ENCODE measurements at regions not wholly inside any gene's neighbourhood (a gene's known extent, or its start where the extent isn't known, plus 50 kb on each side); places are given as distances from the start of the nearest gene placed in this dataset.
A peak's percentile ranks its signal among the peaks of the same experiment; 100 is the strongest.
"Not testable (repeated sequence)": the region's sequence is repeated elsewhere in the genome, so short reads cannot be mapped to it uniquely, and the experiment has no call there.

- DNase-seq: no peak
Observed at GRCh38 chrX:117653396-117653795, 463.2 kb downstream of the KLHL13 start.

GRCh38 chrX:117645639-117646038 is 471.0 kb downstream of the KLHL13 start:
- no peak for DNase-seq

GRCh38 chrX:117641913-117642656 is 474.5 kb downstream of the KLHL13 start:
- no peak for DNase-seq

GRCh38 chrX:117636826-117637225 is 479.8 kb downstream of the KLHL13 start:
- DNase-seq: no peak

GRCh38 chrX:117633277-117633676 is 483.3 kb downstream of the KLHL13 start:
- DNase-seq: no peak

- no peak for DNase-seq
Observed at GRCh38 chrX:117628381-117628780, 488.2 kb downstream of the KLHL13 start.

- DNase-seq: no peak
Observed at GRCh38 chrX:117610806-117611205, 505.8 kb downstream of the KLHL13 start.

GRCh38 chrX:117610049-117610448 is 506.6 kb downstream of the KLHL13 start:
- no peak for DNase-seq

- DNase-seq: no peak
Observed at GRCh38 chrX:117607561-117607960, 509.0 kb downstream of the KLHL13 start.

GRCh38 chrX:117606101-117606500 is 510.5 kb downstream of the KLHL13 start:
- DNase-seq: not testable (repeated sequence)

GRCh38 chrX:117570160-117570559 is 546.5 kb downstream of the KLHL13 start:
- DNase-seq: no peak

- no peak for DNase-seq
Observed at GRCh38 chrX:117568238-117568637, 548.4 kb downstream of the KLHL13 start.

- no peak for DNase-seq
Observed at GRCh38 chrX:117543885-117544284, 572.7 kb downstream of the KLHL13 start.

- DNase-seq: no peak
Observed at GRCh38 chrX:117539090-117539418, 577.6 kb downstream of the KLHL13 start.

- no peak for DNase-seq
Observed at GRCh38 chrX:117538178-117539089, 578.2 kb downstream of the KLHL13 start.

- no peak for DNase-seq
Observed at GRCh38 chrX:117532339-117532738, 584.3 kb downstream of the KLHL13 start.

GRCh38 chrX:117522725-117523700 is 593.6 kb downstream of the KLHL13 start:
- DNase-seq: no peak

- no peak for DNase-seq
Observed at GRCh38 chrX:117517994-117518393, 598.6 kb downstream of the KLHL13 start.

GRCh38 chrX:117511379-117511778 is 605.2 kb downstream of the KLHL13 start:
- DNase-seq: no peak

- DNase-seq: peak; percentile 8
Observed at GRCh38 chrX:117510453-117510852, 606.2 kb downstream of the KLHL13 start.

- no peak for DNase-seq
Observed at GRCh38 chrX:117508021-117508420, 608.6 kb downstream of the KLHL13 start.

GRCh38 chrX:117487421-117487820 is 629.2 kb downstream of the KLHL13 start:
- no peak for DNase-seq

- no peak for DNase-seq
Observed at GRCh38 chrX:117483950-117484349, 632.7 kb downstream of the KLHL13 start.
